ENCODE measurements at regions not wholly inside any gene's neighbourhood (a gene's known extent, or its start where the extent isn't known, plus 50 kb on each side); places are given as distances from the start of the nearest gene placed in this dataset.
"Not testable (repeated sequence)": the region's sequence is repeated elsewhere in the genome, so short reads cannot be mapped to it uniquely, and the experiment has no call there.

GRCh38 chr5:105868038-105868780, 1802.5 kb downstream of the EFNA5 start:
- Histone ChIP-seq H3K4me1 (ENCODE audit: insufficient read depth, low read length, severe bottlenecking) (no peaks in the 10 kb centered on the region), H3K9me3 (ENCODE audit: low read length) (no peaks in the 10 kb centered on the region), H3K9me2 (ENCODE audit: low read depth, low read length) (no peaks in the 10 kb centered on the region), H3K27ac (ENCODE audit: low read depth, low read length, poor library complexity, severe bottlenecking) (no peak overlapping the region), H3K9ac (ENCODE audit: low read length) (no peak overlapping the region), H3K4me3 (ENCODE audit: low read depth, low read length, poor library complexity, severe bottlenecking) (no peak overlapping the region), H4K20me1 (ENCODE audit: insufficient read depth, low read length) (no peaks in the 10 kb centered on the region), H3K79me2 (ENCODE audit: insufficient read depth, low read length) (no peaks in the 10 kb centered on the region), H3K27me3 (ENCODE audit: insufficient read depth, low read length) (no peaks in the 10 kb centered on the region), H3K4me2 (ENCODE audit: low read length) (no peak overlapping the region), H3F3A (ENCODE audit: insufficient read depth, low read length) (no peaks in the 10 kb centered on the region), H2AFZ (ENCODE audit: low read length) (no peak overlapping the region), H3K36me3 (ENCODE audit: insufficient read depth, low read length) (no peaks in the 10 kb centered on the region)
- TF ChIP-seq EZH2 (IDR thresholded peaks at IDR 0.05; ENCODE audit: borderline replicate concordance, low read length), result no peak
- no peak for TF ChIP-seq CTCF (IDR thresholded peaks at IDR 0.05; ENCODE audit: low read length)

- H3K27ac ChIP-seq (ENCODE audit: low read depth, low read length, poor library complexity, severe bottlenecking), result no peak overlapping the region
- H3K4me2 ChIP-seq (ENCODE audit: low read length), result no peak overlapping the region
- H2AFZ ChIP-seq (ENCODE audit: low read length), result no peak overlapping the region
- no peak overlapping the region for H3K9ac ChIP-seq (ENCODE audit: low read length)
- no peak for TF ChIP-seq CTCF (IDR thresholded peaks at IDR 0.05; ENCODE audit: low read length)
- TF ChIP-seq EZH2 (IDR thresholded peaks at IDR 0.05; ENCODE audit: borderline replicate concordance, low read length), result no peak
- no peaks in the 10 kb centered on the region for H3K79me2 ChIP-seq (ENCODE audit: insufficient read depth, low read length)
- H3K9me2 ChIP-seq (ENCODE audit: low read depth, low read length), result no peaks in the 10 kb centered on the region
- no peaks in the 10 kb centered on the region for H4K20me1 ChIP-seq (ENCODE audit: insufficient read depth, low read length)
- no peaks in the 10 kb centered on the region for H3K36me3 ChIP-seq (ENCODE audit: insufficient read depth, low read length)
- H3K27me3 ChIP-seq (ENCODE audit: insufficient read depth, low read length), result no peaks in the 10 kb centered on the region
- no peak overlapping the region for H3K4me3 ChIP-seq (ENCODE audit: low read depth, low read length, poor library complexity, severe bottlenecking)
- no peaks in the 10 kb centered on the region for H3K9me3 ChIP-seq (ENCODE audit: low read length)
- H3K4me1 ChIP-seq (ENCODE audit: insufficient read depth, low read length, severe bottlenecking), result no peaks in the 10 kb centered on the region
- H3F3A ChIP-seq (ENCODE audit: insufficient read depth, low read length), result no peaks in the 10 kb centered on the region
Measured at GRCh38 chr5:105865834-105866233, 1804.9 kb downstream of the EFNA5 start.

- not testable (repeated sequence) for H3K4me3 ChIP-seq (ENCODE audit: low read depth, low read length, poor library complexity, severe bottlenecking); H3K9me3 ChIP-seq (ENCODE audit: low read length); H3K27me3 ChIP-seq (ENCODE audit: insufficient read depth, low read length); H2AFZ ChIP-seq (ENCODE audit: low read length); H3F3A ChIP-seq (ENCODE audit: insufficient read depth, low read length); H4K20me1 ChIP-seq (ENCODE audit: insufficient read depth, low read length); H3K4me1 ChIP-seq (ENCODE audit: insufficient read depth, low read length, severe bottlenecking); H3K36me3 ChIP-seq (ENCODE audit: insufficient read depth, low read length); H3K79me2 ChIP-seq (ENCODE audit: insufficient read depth, low read length); H3K27ac ChIP-seq (ENCODE audit: low read depth, low read length, poor library complexity, severe bottlenecking); H3K9ac ChIP-seq (ENCODE audit: low read length); H3K9me2 ChIP-seq (ENCODE audit: low read depth, low read length); H3K4me2 ChIP-seq (ENCODE audit: low read length)
Measured at GRCh38 chr5:105859350-105859749, 1811.4 kb downstream of the EFNA5 start.

GRCh38 chr5:105849701-105850100, 1821.0 kb downstream of the EFNA5 start:
- no peaks in the 10 kb centered on the region for H3K4me1 ChIP-seq (ENCODE audit: insufficient read depth, low read length, severe bottlenecking)
- H3K79me2 ChIP-seq (ENCODE audit: insufficient read depth, low read length), result no peaks in the 10 kb centered on the region
- H2AFZ ChIP-seq (ENCODE audit: low read length), result no peak overlapping the region
- no peak overlapping the region for H3K4me3 ChIP-seq (ENCODE audit: low read depth, low read length, poor library complexity, severe bottlenecking)
- TF ChIP-seq CTCF (IDR thresholded peaks at IDR 0.05; ENCODE audit: low read length) (no peak), EZH2 (IDR thresholded peaks at IDR 0.05; ENCODE audit: borderline replicate concordance, low read length) (no peak)
- H3K9me2 ChIP-seq (ENCODE audit: low read depth, low read length), result no peaks in the 10 kb centered on the region
- H3K4me2 ChIP-seq (ENCODE audit: low read length), result no peak overlapping the region
- no peaks in the 10 kb centered on the region for H3K36me3 ChIP-seq (ENCODE audit: insufficient read depth, low read length)
- no peaks in the 10 kb centered on the region for H3F3A ChIP-seq (ENCODE audit: insufficient read depth, low read length)
- no peaks in the 10 kb centered on the region for H3K27me3 ChIP-seq (ENCODE audit: insufficient read depth, low read length)
- H3K9me3 ChIP-seq (ENCODE audit: low read length), result no peaks in the 10 kb centered on the region
- no peak overlapping the region for H3K9ac ChIP-seq (ENCODE audit: low read length)
- no peaks in the 10 kb centered on the region for H4K20me1 ChIP-seq (ENCODE audit: insufficient read depth, low read length)
- H3K27ac ChIP-seq (ENCODE audit: low read depth, low read length, poor library complexity, severe bottlenecking), result no peak overlapping the region
